NCI-H2107 treated with DMSO at 0.1 percent for 48 hours (cell line): ENCODE measurements at regions not wholly inside any gene's neighbourhood (a gene's known extent, or its start where the extent isn't known, plus 50 kb on each side); places are given as distances from the start of the nearest gene placed in this dataset.

Experiments
- DNase-seq: peaks from one replicate; lab custom pipeline; 2025; ENCODE audit not compliant: unreplicated experiment; lab: John Stamatoyannopoulos, UW

DNA sequence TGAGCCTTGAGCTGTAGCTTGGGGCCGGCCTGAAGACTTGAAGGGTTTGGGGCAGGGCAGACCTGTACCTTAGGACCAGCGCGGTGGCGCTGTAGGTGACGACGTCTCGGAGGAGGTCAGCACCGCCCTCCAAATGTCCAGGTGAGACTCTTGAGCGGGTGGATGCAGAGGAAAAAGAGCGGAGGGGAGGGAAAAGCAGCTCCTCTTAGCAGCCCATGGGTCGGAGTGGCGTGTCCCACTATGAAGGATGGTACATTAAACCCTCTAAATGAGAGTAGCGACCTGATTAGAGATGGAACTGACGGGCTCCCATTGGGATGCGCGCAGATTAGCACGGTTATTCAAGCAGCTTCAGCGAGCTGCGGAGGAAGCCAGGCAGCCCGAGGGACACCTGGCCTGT is 77.0 kb upstream of the MAP1LC3B2 start:
- no peak for DNase-seq

GRCh38 chr12:116482859-116483258 is 76.3 kb upstream of the MAP1LC3B2 start:
- no peak for DNase-seq

DNA sequence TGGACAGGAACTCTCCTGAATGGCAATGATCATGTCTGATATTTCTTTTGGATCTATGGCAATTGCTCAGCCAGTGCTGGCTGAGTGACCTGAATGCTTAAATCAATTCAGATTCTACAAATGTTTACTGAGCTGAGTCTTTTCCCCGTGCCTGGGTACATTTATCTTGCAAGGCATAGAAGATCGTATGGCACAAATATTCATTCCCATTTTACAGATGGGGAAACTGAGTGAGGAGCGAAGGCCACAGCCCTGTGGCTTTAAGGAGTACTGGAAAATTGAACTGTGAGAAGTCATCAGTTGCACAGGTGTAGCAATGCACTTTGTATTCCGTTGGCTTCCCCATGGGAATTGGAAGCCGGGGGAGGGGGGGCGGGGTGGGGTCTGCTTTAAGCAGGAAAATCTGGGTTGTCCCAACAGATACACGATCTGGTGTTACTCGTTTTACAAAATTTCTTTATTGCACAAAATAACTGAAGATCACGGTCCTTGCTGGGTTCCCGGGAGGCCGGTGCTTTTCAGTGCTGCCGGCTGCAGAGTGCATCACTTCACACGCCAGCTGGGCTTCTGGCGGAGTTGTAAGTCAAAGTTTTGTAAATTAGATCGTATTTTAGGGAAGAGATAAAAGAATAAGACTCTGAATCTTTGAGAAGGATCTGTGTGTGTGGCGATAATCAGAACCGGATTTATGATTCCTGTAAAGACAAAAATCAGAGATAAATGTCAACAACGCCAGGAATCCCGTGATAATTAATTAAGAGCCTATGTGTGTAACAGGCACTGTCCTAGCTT is 75.0 kb upstream of the MAP1LC3B2 start:
- no peak for DNase-seq

DNA sequence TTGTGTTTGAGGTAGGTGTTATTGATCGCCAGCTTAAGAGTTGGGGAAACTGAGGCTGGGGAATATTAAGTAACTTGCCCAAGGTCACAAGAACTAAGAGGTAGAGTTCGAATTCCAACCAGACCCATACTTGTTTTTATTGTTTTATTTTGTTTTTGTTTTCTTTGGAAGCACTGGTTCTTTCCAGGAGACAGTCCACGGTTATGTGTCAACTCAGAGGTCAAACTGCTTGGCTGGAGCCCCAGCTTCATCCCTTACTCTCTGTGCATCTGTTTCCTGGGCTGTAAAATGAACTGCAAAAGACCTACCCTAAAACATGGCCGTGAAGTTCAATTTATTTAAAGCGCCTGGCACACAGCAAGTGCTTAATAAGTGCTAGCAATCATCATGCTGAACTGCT is 74.4 kb upstream of the MAP1LC3B2 start:
- no peak for DNase-seq

DNA sequence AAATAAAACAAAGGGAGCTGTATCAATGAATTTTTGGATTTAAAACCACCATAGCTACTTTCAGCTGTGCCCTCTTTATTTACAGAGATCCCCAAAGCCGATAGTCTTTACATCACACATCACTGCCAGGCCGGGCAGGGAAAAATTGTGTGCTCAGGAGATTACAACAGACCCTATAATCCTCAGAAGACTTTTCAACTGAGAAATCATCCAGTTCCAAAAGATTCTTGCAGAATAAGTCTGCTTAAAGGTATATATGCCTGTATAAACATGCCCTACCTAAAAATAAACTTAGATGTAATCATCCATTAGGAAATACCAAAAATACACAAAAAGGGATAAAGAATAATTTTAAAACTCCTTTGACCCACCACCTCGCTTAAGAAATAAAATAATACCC is 70.1 kb upstream of the MAP1LC3B2 start:
- no peak for DNase-seq

DNA sequence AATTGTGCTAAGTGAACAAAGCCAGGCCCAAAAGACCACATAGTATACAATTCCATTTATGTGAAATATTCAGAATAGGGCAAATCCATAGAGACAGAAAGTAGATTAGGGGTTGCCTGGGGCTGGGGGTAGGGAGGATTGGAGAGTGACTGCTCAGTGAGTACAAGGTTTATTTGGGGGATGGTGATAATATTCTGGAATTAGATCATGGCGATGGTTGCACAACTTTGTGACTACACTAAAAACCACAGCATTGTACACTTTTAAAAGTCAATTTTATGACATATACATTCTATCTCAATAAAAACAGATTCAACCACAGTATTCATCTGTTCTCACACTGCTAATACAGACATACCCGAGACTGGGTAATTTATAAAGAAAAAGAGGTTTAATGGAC is 68.7 kb upstream of the MAP1LC3B2 start:
- DNase-seq: no peak

DNA sequence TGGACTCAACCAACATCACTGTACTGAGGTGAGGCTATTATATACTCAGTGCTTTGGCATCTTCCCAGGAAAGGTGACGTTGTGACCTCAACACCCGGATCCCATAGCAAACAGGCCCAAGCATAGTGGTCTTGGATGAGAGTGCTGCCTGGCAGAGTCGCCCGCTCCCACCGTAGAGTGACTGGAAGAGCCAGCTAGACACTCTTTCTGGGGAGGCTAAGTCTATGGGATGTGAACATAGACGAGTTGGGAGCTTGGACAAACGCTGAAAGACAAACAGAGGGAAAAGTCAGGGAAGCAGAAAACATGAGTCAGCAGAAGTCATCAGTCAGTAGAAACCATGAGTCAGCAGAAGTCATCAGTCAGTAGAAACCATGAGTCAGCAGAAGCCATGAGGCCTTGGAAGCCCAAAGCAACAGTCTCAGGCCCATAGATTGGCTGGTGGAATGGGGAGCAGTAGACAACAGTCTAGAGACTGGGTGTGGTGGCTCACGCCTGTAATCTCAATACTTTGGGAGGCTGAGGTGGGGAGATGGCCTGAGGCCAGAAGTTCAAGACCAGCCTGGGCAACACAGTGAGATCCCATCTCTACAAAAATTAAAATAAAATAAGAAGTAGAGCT is 66.4 kb upstream of the MAP1LC3B2 start:
- DNase-seq: no peak

DNA sequence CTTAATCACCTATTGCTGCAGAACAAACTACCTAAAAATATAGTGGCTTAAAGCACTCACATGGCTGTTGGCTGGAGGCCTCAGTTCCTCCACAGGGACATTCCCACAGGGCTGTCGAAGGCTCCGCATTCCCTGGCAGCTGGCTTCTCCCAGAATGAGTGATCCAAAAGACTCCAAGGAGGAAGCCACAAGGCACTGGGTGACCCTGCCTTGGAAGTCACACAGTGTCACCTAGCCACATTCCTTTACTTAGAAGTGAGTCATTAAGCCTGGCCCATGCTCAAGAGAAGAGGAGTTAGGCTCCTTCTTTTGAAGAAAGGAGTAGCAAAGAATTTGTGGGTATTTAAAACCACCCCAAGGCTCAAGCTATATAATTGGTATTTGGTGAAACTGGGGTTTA is 63.9 kb upstream of the MAP1LC3B2 start:
- no peak for DNase-seq

- DNase-seq: no peak
Measured at GRCh38 chr12:116497051-116497591, 62.1 kb upstream of the MAP1LC3B2 start.

- DNase-seq: no peak
Measured at GRCh38 chr12:116498471-116498870, 60.7 kb upstream of the MAP1LC3B2 start.

GRCh38 chr12:116502141-116502725 is 56.9 kb upstream of the MAP1LC3B2 start:
- no peak for DNase-seq

DNA sequence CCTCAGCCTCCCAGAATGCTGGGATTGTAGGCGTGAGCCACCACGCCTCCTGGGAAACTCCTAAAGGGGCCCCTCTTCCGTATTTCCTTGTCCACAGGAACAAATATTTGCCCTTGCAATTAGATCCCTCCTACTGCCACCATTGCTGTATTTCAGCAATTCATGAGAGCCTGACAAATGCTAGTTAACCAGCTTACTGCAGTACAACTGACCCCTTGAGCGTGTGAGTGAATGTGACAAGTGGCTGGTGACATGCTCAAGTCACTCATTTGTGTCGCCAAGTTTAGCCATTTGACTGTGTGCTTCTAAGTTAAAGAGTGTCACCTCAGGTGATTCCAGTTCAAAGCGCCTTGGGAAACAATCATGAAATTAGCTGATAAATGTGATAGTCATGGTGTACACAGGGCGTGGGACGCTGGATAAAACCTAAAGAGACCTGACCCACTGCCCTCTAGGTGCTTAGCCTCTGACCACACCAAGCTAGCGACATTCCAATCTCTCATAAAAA is 56.1 kb upstream of the MAP1LC3B2 start:
- no peak for DNase-seq

DNA sequence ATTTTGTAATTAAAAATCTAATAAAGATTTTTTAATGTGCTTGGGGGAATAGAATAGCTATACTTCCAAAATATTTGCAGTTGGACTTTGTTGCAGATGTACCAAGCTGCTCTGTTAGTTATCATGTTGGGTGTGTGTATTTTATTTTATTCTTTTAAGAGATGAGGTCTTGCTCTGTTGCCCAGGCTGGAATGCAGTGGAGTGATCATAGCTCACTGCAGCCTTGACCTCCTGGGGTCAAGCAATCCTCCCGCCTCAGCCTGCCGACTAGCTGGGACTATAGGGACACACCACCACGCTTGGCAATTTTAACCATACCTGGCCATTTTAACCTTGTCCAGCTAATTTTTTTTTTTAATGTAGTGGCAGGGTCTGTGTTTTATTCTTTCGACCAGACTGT is 54.7 kb upstream of the MAP1LC3B2 start:
- no peak for DNase-seq

DNA sequence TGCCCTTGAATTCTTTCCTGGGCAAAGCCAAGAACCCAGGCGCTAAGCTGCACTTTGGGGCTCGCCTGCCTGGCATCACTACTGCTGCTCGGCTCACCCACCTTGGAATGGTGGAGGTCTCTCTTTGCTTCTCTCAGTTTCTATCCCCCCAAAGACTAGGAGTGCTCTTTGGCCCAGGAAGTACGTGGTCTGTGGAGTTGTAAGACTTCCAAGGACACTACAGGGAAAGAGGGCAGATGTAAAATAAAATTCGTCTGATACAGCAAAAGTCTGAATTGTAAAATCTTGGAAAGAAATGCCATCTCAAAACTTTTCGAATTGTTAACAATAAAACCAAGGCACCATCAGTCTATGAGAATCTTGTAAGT is 52.5 kb upstream of the MAP1LC3B2 start:
- DNase-seq: no peak

DNA sequence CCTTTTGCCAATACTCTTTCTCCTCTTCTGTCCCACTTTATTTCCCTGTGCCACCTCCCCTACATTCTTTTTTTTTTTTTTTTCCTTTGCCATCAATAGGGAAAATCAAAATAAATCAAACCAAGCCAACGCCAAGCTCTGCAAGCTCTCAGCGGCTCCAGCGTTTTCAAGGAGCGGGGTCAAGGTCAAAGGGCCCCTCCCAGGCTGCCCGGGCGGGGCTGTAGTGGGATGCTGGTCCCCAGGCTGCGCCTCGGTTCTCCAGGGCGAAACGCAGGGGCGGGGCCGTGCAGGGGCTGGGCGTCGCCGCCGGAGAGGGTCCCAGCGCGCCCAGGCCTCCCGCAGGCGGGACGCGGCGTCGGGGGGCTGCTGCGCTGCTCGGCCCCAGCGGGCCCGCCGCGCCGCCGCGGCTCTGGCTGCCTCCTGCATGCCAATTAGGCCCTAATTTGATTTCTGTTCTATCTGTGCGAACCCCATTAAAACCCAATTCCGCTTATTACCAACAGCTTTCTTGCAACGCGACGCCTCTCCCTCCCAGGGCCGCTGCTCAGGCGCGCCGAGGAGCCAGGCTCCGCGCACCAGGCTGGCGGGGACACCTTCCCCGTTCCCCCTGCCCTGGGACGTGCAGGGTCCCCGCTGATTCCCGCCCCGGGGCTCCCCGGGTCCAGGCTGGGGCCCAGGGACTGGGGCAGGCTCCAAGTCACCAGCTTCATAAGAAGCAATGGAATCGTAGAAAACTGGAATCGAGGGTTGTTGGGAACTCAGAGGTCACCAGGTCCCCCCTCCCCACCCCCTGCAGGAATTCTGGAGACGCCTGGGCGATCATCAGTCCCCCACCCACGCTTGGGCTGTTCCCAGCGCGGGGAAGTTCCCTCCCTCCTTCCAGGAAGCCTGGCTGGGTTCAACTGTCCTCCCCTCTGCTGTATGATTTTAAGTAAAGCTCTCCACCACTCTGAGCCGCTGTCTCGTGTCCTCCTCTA is 50.7 kb upstream of the MAP1LC3B2 start:
- DNase-seq: no peak
